ENCODE measurements at regions not wholly inside any gene's neighbourhood (a gene's known extent, or its start where the extent isn't known, plus 50 kb on each side); places are given as distances from the start of the nearest gene placed in this dataset.
"Not testable (repeated sequence)": the region's sequence is repeated elsewhere in the genome, so short reads cannot be mapped to it uniquely, and the experiment has no call there.

DNA sequence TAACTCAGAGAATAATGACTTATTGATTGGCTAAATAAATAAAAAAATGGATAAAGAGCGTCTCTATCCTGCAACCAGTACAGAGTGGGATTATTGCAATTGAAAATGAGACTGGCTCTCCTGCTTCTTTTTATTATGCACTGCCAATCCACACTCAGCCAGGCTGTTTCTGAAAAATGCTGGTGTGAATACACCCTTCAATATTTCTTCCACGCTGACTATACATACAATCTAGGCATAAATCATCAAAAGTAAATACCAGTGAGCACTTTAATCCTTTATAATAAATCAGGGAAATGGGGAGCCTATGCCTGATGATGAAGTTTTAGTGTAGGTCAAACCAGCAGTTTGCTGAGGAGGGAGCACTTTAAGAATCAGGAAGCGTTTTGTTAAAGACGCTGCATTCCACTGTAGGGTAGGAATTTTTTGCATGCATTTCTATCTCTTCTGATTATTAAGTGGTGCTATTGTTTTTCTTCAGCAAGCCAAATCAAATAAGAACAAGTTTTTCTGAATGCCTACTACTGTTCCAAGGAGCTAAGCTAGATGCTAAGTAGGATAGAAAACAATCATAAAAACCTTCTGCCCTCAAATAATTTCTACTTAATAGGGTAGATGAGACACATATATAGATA, 781.5 kb downstream of the TBL1XR1 start:
- DNase-seq, result no peak

DNA sequence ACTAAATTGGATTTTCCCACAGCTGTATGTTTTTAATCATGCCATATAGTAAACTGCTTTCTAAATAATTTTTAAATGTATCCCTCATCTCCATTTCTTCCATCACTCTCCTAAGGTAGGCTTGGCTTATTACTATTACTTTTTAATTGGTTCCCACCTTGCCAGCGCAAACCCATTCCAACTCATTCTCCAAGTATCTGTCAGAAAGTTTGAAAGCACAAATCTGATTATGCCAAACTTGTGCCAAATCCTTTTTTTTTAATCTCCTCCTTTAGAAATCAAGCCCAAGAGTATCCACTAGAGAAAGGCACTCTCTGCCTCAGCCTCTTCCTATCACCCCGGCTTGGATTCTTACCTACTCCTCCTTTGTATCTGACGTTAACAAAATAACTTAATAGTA, 784.5 kb downstream of the TBL1XR1 start:
- DNase-seq, result no peak

DNA sequence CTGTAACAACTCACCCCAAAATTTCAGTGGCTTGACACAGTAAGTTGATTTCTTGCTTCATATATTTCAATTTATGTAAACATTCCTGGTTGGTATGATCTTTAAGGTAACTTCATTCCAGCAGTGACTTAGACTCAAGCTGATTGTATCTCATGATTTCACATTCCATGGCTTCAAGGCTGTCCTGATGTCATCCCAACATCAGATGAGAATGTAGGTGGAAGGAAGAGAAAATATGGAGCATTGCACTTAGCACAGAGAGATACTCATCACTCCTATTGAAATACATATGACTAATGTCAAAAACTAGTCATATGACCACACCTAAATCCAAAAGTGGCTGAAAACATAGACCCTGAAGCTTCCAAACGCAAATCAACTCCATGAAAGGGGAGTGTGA, 793.8 kb downstream of the TBL1XR1 start:
- DNase-seq, result no peak

DNA sequence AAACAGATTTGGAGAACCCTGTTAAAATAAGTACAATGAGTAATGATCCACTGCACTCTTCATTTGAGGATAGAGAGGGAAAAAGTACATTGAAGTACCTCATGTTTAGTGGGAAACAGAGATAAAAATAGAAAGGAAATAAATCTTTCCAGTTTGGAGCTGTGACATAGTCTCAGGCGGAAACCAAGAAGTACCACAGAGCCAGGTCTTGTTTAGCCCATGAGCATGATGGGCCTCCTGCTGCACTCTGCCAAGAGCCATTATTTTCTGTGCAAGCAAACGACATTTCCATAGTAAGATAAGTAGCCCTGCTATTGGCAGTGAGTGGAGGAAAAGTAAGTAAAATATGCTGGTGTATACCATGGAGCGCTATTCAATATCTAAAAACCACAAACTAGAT, 796.1 kb downstream of the TBL1XR1 start:
- no peak for DNase-seq

DNA sequence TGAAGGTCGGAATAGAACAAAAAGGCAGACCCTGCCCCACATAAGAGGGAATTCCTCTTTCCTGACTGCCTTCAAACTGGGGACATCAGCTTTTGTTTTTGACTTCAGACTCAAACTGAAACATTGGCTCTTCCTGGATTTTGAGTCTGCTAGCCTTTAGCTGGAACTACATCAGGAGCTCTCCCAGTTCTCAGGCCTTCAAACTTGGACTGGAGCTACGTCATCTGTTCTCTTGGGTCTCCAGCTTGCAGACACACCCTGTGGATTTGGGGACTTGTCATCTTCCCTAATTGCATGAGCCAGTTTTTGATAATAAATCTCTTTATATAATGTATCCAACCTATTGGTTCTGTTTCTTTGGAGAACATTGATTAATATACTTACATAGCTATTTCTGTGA, 798.1 kb downstream of the TBL1XR1 start:
- DNase-seq, result no peak

DNA sequence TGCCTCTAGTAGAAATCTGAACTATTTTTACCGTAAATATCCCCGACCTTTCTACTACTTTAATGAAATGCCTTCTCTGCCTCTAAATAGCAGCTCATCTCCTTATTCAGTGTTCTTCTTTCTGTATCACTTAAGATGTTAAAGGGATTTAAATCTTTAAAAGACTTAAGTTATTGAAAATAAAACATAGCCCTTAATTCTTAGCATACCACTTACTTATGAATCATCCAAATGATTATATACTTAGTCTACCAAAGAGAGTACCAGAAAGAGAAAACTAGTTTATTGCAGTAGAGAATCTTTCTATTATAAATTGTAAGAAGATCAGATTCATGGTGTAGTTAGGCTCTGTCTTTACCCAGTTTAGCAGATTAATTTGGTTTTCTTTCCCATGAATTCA, 802.0 kb downstream of the TBL1XR1 start:
- no peak for DNase-seq

DNA sequence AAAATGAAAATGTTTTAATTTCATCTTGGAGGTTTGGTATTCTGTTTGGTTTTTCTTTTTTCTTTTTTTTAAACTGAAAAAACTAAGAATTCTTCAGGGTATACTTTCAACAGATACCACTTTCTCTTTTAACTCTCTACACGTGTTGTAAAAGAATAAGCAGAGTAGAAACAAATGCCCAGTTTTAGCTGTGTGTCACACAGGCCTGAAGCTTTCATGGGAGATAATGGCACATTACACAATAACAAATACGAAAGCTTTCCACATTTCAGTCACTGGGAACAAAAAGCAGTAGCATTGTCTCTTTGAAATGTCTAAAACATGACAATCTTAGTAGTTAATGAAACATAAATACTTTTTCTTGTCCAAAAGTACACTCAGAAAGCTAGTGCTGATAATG, 818.5 kb downstream of the TBL1XR1 start:
- DNase-seq, result no peak

DNA sequence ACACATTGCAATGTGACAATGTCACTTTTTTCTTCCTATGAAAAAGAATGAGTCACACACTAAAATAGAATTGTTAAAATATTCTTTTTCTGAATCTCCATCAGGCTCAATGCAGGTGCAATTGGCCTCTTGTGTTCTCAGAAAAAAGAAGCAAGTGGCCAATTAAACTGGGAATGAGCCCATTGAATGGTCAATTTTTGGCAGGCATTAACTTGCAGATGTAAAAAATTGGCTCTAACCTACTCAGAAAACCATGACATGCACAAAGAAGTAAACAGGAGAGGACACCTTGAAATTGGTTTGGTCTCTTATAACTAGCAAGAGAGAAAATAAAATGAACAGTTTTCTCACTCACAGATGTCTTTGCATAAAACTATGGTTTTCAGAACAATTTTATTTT, 820.8 kb downstream of the TBL1XR1 start:
- no peak for DNase-seq

DNA sequence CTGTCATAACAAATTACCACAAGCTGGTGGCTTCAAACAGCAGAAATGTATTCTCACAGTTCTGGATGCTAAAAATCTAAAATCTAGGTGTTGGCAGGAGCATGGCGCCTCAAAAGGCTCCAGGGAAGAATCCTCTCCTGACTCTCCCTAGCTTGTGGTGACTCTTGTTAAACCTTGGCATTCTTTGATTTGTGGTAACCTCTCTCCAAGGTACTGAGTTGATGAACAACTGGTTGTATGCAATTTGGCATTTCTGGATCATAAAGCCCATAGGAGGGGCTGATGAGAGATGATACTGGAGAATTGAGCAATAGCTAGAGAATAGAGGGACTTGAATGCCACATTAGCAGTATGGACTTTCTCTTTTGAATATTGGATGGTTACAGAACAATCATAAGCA, 821.8 kb downstream of the TBL1XR1 start:
- no peak for DNase-seq

DNA sequence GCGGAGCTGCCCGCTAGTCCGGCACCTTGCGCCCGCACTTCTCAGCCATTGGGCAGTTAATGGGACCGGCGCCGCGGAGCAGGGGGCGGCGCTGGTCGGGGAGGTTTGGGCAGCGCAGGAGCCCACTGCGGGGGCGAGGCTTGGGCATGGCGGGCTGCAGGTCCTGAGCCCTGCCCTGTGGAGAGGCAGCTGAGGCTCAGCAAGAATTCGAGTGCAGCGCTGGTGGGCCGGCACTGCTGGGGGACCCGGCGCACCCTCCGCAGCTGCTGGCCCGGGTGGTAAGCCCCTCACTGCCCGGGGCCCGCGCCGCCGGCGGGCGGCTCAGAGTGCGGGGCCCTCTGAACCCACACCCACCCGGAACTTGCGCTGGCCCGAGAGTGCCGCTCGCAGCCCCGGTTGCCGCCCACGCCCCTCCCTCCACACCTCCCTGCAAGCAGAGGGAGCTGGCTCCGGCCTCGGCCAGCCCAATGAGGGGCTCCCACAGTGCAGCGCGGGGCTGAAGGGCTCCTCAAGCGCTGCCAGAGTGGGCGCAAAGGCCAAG, 835.0 kb downstream of the TBL1XR1 start:
- no peak for DNase-seq

DNA sequence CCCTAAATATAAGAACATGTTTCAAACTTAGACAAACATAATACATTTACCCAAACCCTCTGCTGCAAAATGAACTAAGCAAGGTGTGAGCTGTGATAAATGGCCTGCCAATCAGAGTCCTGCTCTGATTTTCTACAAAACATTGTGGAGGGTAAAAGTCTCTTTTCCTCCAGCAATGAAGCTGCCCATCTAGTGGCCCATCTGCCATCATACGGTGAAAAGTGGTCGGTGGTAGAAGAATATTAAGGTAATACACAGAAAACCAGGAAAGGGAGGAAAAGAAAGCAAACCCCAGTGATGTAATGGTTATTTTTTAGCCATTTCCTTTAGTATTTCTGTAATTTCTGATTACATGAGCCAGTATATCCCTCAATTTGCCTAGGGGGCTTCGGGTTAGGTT, 838.1 kb downstream of the TBL1XR1 start:
- no peak for DNase-seq

DNA sequence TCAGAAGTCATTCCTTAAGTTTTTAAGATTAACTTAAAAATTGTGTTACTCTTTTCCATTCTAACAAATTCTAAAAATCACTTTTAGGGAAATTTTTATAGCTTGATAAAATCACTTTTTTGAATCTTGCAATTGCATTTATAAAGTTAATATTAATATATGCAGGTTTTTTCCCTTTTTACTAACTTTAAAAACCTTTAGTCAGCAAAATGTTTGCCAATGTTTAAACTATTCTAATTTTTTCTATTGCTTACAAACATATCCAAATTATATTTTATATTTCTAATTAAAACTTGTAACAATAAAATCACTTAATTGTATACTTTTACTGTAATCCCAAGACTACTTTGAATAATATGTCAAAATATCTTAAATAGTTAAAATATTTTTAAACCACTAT, 839.4 kb downstream of the TBL1XR1 start:
- no peak for DNase-seq

DNA sequence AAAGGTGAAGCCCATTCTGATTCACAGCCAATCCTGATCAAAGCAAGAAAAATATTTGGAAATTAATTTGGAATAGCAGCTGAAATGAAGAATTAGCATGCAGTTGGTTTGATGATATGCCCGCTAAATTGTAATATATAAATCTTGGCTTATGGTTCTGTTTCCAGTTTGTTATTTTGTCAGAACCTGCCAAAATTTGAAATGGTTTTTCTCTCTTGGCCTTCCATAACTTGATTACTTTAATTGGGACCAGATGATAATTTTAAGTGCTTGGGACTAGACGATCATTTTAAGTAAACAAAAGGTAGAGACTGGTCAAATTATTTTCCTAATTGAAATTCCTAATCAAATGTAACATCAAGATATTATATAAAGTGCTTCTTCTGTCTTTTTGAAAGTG, 842.4 kb downstream of the TBL1XR1 start:
- no peak for DNase-seq

DNA sequence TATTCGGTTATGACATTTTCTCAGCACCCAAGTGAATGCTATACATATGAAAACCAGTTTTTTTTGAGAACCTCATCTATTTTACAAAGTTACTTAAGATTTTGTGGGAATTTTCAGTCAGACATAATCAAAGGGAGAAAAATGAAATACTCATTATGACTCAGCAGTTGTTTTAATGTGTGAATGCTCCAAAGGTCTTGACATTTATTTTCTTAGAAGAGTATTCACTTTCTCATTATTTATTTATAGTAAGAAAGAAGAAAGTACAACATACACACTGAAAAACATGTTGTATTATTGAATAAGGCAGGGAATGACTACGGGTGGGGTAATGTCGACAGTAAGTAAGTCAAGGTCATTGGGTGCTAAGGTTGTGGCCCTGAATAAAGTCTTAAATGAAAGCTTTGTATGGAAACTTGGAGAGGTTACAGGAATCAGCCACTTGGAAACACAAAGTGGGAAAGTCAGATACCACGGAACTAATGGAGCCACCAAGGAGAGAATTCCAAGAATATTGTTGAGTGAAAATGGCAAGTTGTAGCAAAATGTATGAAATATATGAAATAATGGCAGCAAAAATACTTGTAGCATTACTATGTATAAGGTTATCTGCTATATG, 844.5 kb downstream of the TBL1XR1 start:
- DNase-seq, result peak; percentile 28

DNA sequence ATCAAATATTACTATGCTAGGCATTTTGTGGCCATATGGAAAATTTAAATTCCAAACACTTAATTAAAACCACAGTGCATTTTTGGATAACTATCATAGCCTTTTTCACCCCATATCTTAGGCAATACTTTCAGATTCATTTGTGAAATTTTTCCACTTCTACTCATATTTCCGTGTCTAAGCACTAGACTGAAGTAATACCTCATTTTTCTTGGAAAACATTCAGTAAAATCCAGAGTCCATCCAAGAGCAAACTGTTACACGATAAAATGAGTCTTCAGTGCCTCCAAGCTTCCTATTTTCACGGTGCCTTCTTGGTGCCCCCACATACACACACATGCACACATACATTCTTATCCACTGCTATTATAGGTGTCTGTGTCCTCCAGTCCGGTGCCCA, 845.9 kb downstream of the TBL1XR1 start:
- DNase-seq, result no peak

DNA sequence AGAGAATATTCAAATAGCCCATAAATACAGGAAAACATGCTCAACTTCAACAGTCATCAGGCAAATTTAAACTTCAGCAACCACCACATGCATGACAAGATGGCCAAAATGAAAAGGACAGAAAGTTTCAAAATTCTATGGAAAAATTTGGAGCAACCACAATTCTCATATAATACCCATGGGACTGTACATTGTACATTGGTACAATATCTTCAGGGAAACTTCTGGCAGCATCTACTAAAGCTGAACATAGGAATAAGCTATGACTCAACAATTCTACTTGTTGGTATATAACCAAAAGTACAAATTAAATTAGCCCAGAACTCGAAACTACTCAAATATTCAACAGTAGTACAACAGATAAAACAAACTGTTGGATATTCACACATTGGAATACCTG, 847.6 kb downstream of the TBL1XR1 start:
- no peak for DNase-seq

DNA sequence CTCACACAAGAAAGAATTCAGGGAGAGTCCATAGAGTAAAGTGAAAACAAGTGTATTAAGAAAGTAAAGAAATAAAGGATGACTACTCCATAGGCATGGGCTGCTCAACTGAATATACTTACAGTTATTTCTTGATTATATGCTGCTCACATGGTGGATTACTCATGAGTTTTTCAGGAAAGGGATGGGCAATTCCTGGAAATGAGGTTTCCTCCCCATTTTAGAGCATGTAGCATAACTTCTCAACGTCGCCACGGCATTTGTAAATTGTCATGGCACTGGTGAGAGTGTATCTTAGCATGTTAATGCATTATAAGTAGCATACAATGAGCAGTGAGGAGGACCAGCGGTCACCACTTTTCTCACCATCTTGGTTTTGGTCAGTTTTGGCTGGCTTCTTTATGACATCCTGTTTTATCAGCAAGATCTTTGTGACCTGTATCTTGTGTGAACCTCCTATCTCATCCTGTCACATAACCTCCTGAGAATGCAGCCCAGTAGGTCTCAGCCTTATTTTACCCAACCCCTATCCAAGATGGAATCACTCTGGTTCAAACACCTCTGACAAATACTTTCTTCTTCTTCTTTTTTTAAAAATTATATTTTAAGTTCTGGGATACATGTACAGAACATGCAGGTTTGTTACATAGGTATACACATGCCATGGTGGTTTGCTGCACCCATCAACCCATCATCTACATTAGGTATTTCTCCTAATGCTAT, 849.7 kb downstream of the TBL1XR1 start:
- no peak for DNase-seq

DNA sequence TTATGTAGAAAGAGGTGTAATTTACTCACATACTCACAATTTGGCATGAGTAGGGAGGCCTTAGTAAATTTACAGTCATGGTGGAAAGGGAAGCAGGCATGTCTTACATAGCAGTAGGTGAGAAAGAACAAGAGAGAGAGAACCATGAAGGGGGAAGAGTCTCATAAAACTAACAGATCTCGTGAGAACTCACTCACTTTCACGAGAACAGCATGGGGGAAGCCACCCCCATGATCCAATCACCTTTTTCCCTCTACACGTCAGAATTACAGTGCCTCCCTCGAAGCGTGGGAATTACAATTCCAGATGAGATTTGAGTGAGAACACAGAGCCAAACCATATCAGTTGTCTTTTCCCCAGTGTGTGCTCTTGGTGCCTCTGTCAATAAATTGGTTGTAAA, 855.3 kb downstream of the TBL1XR1 start:
- no peak for DNase-seq

DNA sequence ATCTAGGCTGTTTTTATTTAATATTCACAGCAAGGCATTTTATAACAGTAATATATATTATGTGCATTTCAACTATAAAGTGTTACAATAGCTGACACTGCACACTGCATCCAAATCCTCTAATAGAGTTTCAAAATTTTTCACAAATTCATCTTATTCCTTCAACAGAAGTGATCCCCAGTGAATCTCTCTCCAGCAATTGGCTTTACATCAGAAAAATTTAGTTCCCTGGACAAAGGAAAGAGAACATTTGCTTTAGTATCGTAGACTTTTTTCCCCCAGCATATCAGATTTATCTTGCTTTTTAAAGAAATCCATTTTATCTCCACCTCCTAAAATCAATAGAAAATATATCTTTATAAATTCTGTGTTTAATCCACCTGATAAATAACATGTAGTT, 868.6 kb downstream of the TBL1XR1 start:
- DNase-seq, result no peak

DNA sequence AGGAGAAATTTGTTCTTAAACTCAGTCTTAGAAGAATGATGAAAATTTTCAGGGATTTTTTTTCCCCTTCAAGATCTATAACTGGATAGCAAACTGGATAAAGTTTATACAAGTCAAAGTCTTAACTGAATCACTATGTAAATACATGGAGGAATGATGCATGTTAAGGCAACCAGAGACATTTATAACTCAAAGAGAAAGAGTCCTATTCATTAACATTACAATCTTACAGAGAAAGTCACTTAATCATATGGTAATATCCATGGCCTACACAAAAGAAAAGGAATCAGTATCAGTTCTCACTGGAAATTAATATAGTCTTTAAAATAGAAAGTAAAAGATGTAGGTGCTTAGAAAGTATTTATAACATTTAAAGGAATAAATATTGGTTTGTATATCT, 869.1 kb downstream of the TBL1XR1 start:
- DNase-seq, result no peak

DNA sequence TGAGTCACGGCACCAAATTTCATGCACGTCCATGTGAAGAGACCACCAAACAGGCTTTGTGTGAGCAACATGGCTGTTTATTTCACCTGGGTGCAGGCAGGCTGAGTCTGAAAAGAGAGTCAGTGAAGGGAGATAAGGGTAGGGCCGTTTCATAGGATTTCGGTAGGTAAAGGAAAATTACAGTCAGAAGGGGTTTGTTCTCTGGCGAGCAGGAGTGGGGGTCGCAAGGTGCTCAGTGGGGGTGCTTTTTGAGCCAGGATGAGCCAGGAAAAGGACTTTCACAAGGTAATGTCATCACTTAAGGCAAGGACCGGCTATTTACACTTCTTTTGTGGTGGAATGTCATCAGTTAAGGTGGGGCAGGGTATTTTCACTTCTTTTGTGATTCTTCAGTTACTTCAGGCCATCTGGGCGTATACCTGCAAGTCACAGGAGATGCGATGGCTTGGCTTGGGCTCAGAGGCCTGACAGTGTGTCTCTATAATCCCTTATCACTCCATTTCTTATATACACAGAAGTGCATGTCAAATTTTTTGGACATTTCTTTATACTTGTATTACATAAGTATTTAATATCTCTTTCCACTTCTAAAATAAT, 870.3 kb downstream of the TBL1XR1 start:
- DNase-seq, result not testable (repeated sequence)

DNA sequence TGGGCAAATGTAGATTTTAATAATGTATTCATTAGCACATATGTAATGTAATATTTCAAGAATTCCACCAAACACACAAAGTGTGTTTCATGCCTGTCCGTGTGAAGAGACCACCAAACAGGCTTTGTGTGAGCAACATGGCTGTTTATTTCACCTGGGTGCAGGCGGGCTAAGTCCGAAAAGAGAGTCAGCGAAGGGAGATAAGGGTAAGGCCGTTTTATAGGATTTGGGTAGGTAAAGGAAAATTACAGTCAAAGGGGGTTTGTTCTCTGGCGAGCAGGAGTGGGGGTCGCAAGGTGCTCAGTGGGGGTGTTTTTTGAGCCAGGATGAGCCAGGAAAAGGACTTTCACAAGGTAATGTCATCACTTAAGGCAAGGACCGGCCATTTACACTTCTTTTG, 875.8 kb downstream of the TBL1XR1 start:
- not testable (repeated sequence) for DNase-seq

DNA sequence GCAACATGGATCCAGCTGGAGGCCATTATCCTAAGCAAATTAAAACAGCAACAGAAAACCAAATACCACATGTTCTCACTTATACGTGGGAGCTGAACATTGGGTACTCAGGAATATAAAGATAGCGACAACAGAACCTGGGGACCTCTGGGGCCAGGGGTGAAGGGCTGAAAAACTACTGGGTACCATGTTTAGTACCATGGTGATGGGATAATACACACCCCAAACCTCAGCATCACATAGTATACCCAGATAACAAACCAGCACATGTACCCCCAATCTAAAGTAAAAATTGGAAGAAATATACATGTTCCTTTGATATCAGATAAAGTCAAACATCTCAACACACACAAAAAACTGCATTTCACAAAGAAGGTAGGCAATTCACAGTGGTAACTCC, 876.2 kb downstream of the TBL1XR1 start:
- no peak for DNase-seq

DNA sequence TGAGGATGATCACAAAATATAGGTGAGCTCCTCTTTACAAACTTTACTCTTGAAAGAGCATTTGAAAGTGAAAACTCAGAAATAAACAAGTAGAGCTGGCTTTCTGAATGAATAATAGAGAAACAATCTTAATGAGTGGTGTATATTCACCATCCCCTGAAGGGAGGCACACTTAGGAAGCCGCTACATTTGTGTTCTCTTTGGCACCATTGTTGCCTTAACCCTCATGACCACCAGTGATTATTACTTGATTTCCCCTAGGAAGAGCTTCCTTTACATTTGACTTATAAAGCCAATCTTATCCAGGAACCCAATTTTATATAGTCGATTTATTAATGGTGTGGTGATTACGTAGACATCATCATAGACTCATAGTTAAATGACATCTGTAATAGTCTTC, 883.9 kb downstream of the TBL1XR1 start:
- DNase-seq, result no peak

Data from kidney glomerular epithelial cell (primary cell).